ENCODE measurements at regions not wholly inside any gene's neighbourhood (a gene's known extent, or its start where the extent isn't known, plus 50 kb on each side); places are given as distances from the start of the nearest gene placed in this dataset.

GRCh38 chr1:69139007-69139406, 428.7 kb upstream of the LRRC7 start:
- TF ChIP-seq, protein P1, sequence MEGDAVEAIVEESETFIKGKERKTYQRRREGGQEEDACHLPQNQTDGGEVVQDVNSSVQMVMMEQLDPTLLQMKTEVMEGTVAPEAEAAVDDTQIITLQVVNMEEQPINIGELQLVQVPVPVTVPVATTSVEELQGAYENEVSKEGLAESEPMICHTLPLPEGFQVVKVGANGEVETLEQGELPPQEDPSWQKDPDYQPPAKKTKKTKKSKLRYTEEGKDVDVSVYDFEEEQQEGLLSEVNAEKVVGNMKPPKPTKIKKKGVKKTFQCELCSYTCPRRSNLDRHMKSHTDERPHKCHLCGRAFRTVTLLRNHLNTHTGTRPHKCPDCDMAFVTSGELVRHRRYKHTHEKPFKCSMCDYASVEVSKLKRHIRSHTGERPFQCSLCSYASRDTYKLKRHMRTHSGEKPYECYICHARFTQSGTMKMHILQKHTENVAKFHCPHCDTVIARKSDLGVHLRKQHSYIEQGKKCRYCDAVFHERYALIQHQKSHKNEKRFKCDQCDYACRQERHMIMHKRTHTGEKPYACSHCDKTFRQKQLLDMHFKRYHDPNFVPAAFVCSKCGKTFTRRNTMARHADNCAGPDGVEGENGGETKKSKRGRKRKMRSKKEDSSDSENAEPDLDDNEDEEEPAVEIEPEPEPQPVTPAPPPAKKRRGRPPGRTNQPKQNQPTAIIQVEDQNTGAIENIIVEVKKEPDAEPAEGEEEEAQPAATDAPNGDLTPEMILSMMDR (IDR thresholded peaks at IDR 0.05), result no peak
- no peak for TF ChIP-seq ZFX (IDR thresholded peaks at IDR 0.05; ENCODE audit: borderline replicate concordance)
- H3K27ac ChIP-seq, result no peak overlapping the region

- TF ChIP-seq ZFX (IDR thresholded peaks at IDR 0.05; ENCODE audit: borderline replicate concordance), result no peak
Measured at GRCh38 chr1:69146303-69146702, 421.4 kb upstream of the LRRC7 start.

DNA sequence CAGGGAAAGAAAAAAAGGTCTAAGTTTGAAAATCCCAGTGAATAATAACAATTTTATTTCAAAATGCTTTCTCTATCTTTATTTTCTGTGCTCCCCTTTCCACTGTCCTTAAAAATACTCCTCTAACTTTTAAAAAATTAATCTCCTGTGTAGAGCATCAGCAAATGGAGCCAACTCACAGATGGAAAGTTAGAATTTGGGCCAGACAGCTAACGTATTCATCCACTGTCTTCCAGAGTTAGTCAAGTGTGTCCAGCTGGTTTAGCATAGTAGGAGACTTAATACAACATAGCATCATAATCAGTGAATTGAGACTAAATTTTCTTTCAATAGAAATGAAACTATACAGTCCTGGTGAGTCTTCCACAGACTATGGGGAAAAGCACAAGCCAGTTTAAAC, 419.0 kb upstream of the LRRC7 start:
- H3K27ac ChIP-seq, result no peak overlapping the region
- TF ChIP-seq ZFX (IDR thresholded peaks at IDR 0.05; ENCODE audit: borderline replicate concordance), result no peak
- TF ChIP-seq, protein P1 (IDR thresholded peaks at IDR 0.05), result no peak

More at GRCh38 chr1:69146303-69146702, 421.4 kb upstream of the LRRC7 start:
- no peak overlapping the region for H3K27ac ChIP-seq

DNA sequence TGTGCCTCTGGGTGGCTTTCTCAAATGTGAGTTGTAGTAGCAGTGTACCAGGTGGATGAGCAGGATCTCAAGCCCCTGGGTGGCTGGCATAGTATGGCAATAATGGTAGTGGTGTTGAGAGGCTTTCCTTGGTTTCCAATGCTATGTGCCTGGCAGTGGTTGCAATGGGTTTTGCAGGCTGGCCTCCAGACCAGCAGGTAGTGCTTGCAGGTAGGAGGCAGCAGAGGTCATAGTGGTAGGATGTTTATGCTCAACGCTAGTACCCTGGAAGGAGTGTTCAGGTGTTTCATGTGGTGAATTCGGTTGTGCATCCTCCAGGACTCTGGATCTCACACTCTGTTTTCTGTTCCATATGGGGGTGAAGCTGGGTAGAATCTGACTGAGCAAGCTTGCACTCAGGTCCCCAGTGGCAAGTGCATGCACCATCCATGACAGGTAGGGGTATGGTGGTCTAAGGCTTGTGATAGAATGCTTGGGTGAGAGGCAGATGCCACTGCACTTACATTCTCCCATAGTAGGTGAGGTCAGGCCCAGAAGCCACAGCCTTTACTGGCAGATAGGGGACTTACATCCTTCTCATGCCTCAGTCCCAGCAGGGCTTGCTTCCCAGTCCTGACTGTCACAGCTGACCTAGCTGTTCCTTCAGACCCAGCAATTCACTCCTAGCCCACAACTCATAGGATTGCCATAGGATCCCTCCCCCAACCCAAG, 410.5 kb upstream of the LRRC7 start:
- H3K27ac ChIP-seq, result no peak overlapping the region

GRCh38 chr1:69163241-69163640, 404.5 kb upstream of the LRRC7 start:
- H3K27ac ChIP-seq, result no peak overlapping the region
- no peak for TF ChIP-seq ZFX (IDR thresholded peaks at IDR 0.05; ENCODE audit: borderline replicate concordance)
- TF ChIP-seq, protein P1 (IDR thresholded peaks at IDR 0.05), result no peak

More for the DNA sequence above, 410.5 kb upstream of the LRRC7 start:
- TF ChIP-seq, protein P1 (IDR thresholded peaks at IDR 0.05), result no peak
- TF ChIP-seq ZFX (IDR thresholded peaks at IDR 0.05; ENCODE audit: borderline replicate concordance), result no peak

- no peak overlapping the region for H3K27ac ChIP-seq
- no peak for TF ChIP-seq ZFX (IDR thresholded peaks at IDR 0.05; ENCODE audit: borderline replicate concordance)
- TF ChIP-seq, protein P1 (IDR thresholded peaks at IDR 0.05), result no peak
Measured at GRCh38 chr1:69163779-69164178, 403.9 kb upstream of the LRRC7 start.

DNA sequence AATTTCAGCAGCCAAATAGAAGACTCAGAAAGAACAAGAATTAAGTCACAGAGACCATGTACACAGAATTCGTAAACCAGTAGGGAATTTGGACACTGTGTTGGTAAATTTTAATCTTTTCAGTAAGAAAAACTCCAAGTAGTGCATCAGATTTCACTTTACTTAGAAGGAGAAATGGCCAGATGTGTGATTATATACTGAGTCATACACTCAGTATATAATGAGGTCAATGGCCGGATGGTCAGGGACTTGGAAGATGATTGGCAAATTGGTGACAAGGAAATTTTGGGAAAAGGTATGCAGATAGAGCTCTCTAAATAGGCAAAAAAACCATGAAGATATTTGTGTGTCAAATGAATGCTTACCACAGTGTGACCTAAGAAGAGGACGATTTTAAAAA, 399.8 kb upstream of the LRRC7 start:
- no peak for TF ChIP-seq ZFX (IDR thresholded peaks at IDR 0.05; ENCODE audit: borderline replicate concordance)
- TF ChIP-seq, protein P1 (IDR thresholded peaks at IDR 0.05), result no peak
- H3K27ac ChIP-seq, result no peak overlapping the region

GRCh38 chr1:69171248-69171647, 396.5 kb upstream of the LRRC7 start:
- TF ChIP-seq ZFX (IDR thresholded peaks at IDR 0.05; ENCODE audit: borderline replicate concordance), result no peak
- TF ChIP-seq, protein P1 (IDR thresholded peaks at IDR 0.05), result no peak

More at GRCh38 chr1:69171248-69171647, 396.5 kb upstream of the LRRC7 start:
- H3K27ac ChIP-seq, result no peak overlapping the region

Data from 22Rv1 (cell line).